Dendritic cell treated with granulocyte-macrophage colony-stimulating factor and Interleukin-4, amounts not matched to agents 40 ng/mL and 50 ng/mL, for 4 days (primary cell): ENCODE measurements at regions not wholly inside any gene's neighbourhood (a gene's known extent, or its start where the extent isn't known, plus 50 kb on each side); places are given as distances from the start of the nearest gene placed in this dataset.
"Not testable (repeated sequence)": the region's sequence is repeated elsewhere in the genome, so short reads cannot be mapped to it uniquely, and the experiment has no call there.

ENCODE experiments used
- H3K27ac Mint-ChIP-seq: one replicate; pipeline ENCODE4 v1.8.0; 2022; ENCODE audit warnings: mild to moderate bottlenecking, mixed read lengths
- H3K27me3 Mint-ChIP-seq: one replicate; pipeline ENCODE4 v1.8.0; 2022; ENCODE audit warnings: mild to moderate bottlenecking, mixed read lengths
- H3K36me3 Mint-ChIP-seq: one replicate; pipeline ENCODE4 v1.8.0; 2022; ENCODE audit warnings: low read depth, mixed read lengths
- H3K4me1 Mint-ChIP-seq: one replicate; pipeline ENCODE4 v1.8.0; 2022; ENCODE audit warnings: low read depth, mixed read lengths
- H3K4me3 Mint-ChIP-seq: one replicate; pipeline ENCODE4 v1.8.0; 2022; ENCODE audit warnings: mild to moderate bottlenecking, moderate library complexity, mixed read lengths
- H3K9me3 Mint-ChIP-seq: one replicate; pipeline ENCODE4 v1.8.0; 2022; ENCODE audit warnings: mixed read lengths
- intact Hi-C: fragments of 100-400 bp; cut with micrococcal nuclease; formaldehyde crosslinking; loops from one replicate; pipeline ENCODE4 v1.15.0; 2022

GRCh38 chr18:34534642-34535041 lies 175.5 kb upstream of the DTNA start:
- H3K9me3 Mint-ChIP-seq, H3K4me1 Mint-ChIP-seq, H3K27ac Mint-ChIP-seq, H3K36me3 Mint-ChIP-seq, H3K27me3 Mint-ChIP-seq, intact Hi-C loops, H3K4me3 Mint-ChIP-seq: not testable (repeated sequence)

- Mint-ChIP-seq H3K27ac (no peak overlapping the region), H3K27me3 (no peaks in the 10 kb centered on the region), H3K36me3 (no peaks in the 10 kb centered on the region), H3K4me3 (no peak overlapping the region), H3K4me1 (peaks cover 5% of the 10 kb centered on the region), H3K9me3 (no peaks in the 10 kb centered on the region)
- intact Hi-C loops: no loop called here
Measured at GRCh38 chr18:34540897-34541296, 169.2 kb upstream of the DTNA start.

GRCh38 chr18:34542625-34543024 lies 167.5 kb upstream of the DTNA start:
- Mint-ChIP-seq H3K27ac (no peak overlapping the region), H3K36me3 (no peaks in the 10 kb centered on the region), H3K4me3 (no peak overlapping the region), H3K4me1 (peaks cover 5% of the 10 kb centered on the region), H3K27me3 (no peaks in the 10 kb centered on the region), H3K9me3 (no peaks in the 10 kb centered on the region)
- intact Hi-C loops: no loop called here

- H3K27ac Mint-ChIP-seq: no peak overlapping the region
- no peaks in the 10 kb centered on the region for H3K36me3 Mint-ChIP-seq
- H3K4me1 Mint-ChIP-seq: peaks cover 5% of the 10 kb centered on the region
- H3K9me3 Mint-ChIP-seq: no peaks in the 10 kb centered on the region
- H3K27me3 Mint-ChIP-seq: no peaks in the 10 kb centered on the region
- intact Hi-C loops: no loop called here
- H3K4me3 Mint-ChIP-seq: no peak overlapping the region
Measured at GRCh38 chr18:34543356-34543755, 166.7 kb upstream of the DTNA start.

GRCh38 chr18:34543945-34544344 lies 166.2 kb upstream of the DTNA start:
- H3K36me3 Mint-ChIP-seq: no peaks in the 10 kb centered on the region
- H3K27me3 Mint-ChIP-seq: no peaks in the 10 kb centered on the region
- H3K27ac Mint-ChIP-seq: no peak overlapping the region
- intact Hi-C loops: no loop called here
- H3K9me3 Mint-ChIP-seq: no peaks in the 10 kb centered on the region
- H3K4me3 Mint-ChIP-seq: no peak overlapping the region
- H3K4me1 Mint-ChIP-seq: peaks cover 5% of the 10 kb centered on the region

- Mint-ChIP-seq H3K9me3 (no peaks in the 10 kb centered on the region), H3K36me3 (no peaks in the 10 kb centered on the region), H3K4me3 (no peak overlapping the region), H3K27me3 (no peaks in the 10 kb centered on the region), H3K27ac (no peak overlapping the region), H3K4me1 (peaks cover 5% of the 10 kb centered on the region)
- intact Hi-C loops: no loop called here
Measured at GRCh38 chr18:34544930-34545329, 165.2 kb upstream of the DTNA start.

GRCh38 chr18:34548120-34548972 lies 161.8 kb upstream of the DTNA start:
- Mint-ChIP-seq H3K27ac (no peak overlapping the region), H3K36me3 (no peaks in the 10 kb centered on the region), H3K4me1 (peaks cover 5% of the 10 kb centered on the region), H3K27me3 (no peaks in the 10 kb centered on the region), H3K4me3 (no peak overlapping the region), H3K9me3 (no peaks in the 10 kb centered on the region)
- intact Hi-C loops: no loop called here

GRCh38 chr18:34548973-34549294 lies 161.2 kb upstream of the DTNA start:
- no peaks in the 10 kb centered on the region for H3K36me3 Mint-ChIP-seq
- H3K4me1 Mint-ChIP-seq: peaks cover under 1% of the 10 kb centered on the region
- no peak overlapping the region for H3K27ac Mint-ChIP-seq
- H3K27me3 Mint-ChIP-seq: no peaks in the 10 kb centered on the region
- no peak overlapping the region for H3K4me3 Mint-ChIP-seq
- H3K9me3 Mint-ChIP-seq: no peaks in the 10 kb centered on the region
- intact Hi-C loops: no loop called here

GRCh38 chr18:34549367-34549766 lies 160.7 kb upstream of the DTNA start:
- Mint-ChIP-seq H3K36me3 (no peaks in the 10 kb centered on the region), H3K27ac (no peak overlapping the region), H3K27me3 (no peaks in the 10 kb centered on the region), H3K9me3 (no peaks in the 10 kb centered on the region), H3K4me3 (no peak overlapping the region), H3K4me1 (no peaks in the 10 kb centered on the region)
- intact Hi-C loops: no loop called here

GRCh38 chr18:34550156-34550555 lies 159.9 kb upstream of the DTNA start:
- no peaks in the 10 kb centered on the region for H3K4me1 Mint-ChIP-seq

GRCh38 chr18:34550902-34551301 lies 159.2 kb upstream of the DTNA start:
- H3K4me1 Mint-ChIP-seq: no peaks in the 10 kb centered on the region
- no peak overlapping the region for H3K4me3 Mint-ChIP-seq
- no peaks in the 10 kb centered on the region for H3K36me3 Mint-ChIP-seq
- H3K27ac Mint-ChIP-seq: no peak overlapping the region
- peaks cover 9% of the 10 kb centered on the region for H3K9me3 Mint-ChIP-seq
- no peaks in the 10 kb centered on the region for H3K27me3 Mint-ChIP-seq
- intact Hi-C loops: no loop called here

More at GRCh38 chr18:34550156-34550555, 159.9 kb upstream of the DTNA start:
- Mint-ChIP-seq H3K9me3 (peaks cover 3% of the 10 kb centered on the region), H3K27me3 (no peaks in the 10 kb centered on the region), H3K36me3 (no peaks in the 10 kb centered on the region), H3K4me3 (no peak overlapping the region), H3K27ac (no peak overlapping the region)
- intact Hi-C loops: no loop called here

GRCh38 chr18:34551824-34552223 lies 158.3 kb upstream of the DTNA start:
- Mint-ChIP-seq H3K36me3 (no peaks in the 10 kb centered on the region), H3K4me1 (no peaks in the 10 kb centered on the region), H3K4me3 (no peak overlapping the region), H3K27ac (no peak overlapping the region), H3K27me3 (no peaks in the 10 kb centered on the region), H3K9me3 (peaks cover 9% of the 10 kb centered on the region)
- intact Hi-C loops: no loop called here

GRCh38 chr18:34562252-34562870 lies 147.7 kb upstream of the DTNA start:
- Mint-ChIP-seq H3K4me3 (no peak overlapping the region), H3K27me3 (no peaks in the 10 kb centered on the region), H3K27ac (no peak overlapping the region), H3K9me3 (peaks cover 11% of the 10 kb centered on the region), H3K36me3 (no peaks in the 10 kb centered on the region), H3K4me1 (peaks cover 19% of the 10 kb centered on the region)
- intact Hi-C loops: no loop called here

GRCh38 chr18:34567857-34568256 lies 142.2 kb upstream of the DTNA start:
- Mint-ChIP-seq H3K27me3 (no peaks in the 10 kb centered on the region), H3K4me3 (no peak overlapping the region), H3K36me3 (no peaks in the 10 kb centered on the region), H3K9me3 (no peaks in the 10 kb centered on the region), H3K4me1 (peaks cover 4% of the 10 kb centered on the region), H3K27ac (no peak overlapping the region)
- intact Hi-C loops: no loop called here

GRCh38 chr18:34576622-34577021 lies 133.5 kb upstream of the DTNA start:
- H3K4me1 Mint-ChIP-seq: no peaks in the 10 kb centered on the region
- H3K27ac Mint-ChIP-seq: no peak overlapping the region
- H3K4me3 Mint-ChIP-seq: no peak overlapping the region
- peaks cover 10% of the 10 kb centered on the region for H3K9me3 Mint-ChIP-seq
- intact Hi-C loops: no loop called here
- H3K36me3 Mint-ChIP-seq: peaks cover 9% of the 10 kb centered on the region
- no peaks in the 10 kb centered on the region for H3K27me3 Mint-ChIP-seq
